ENCODE measurements at regions not wholly inside any gene's neighbourhood (a gene's known extent, or its start where the extent isn't known, plus 50 kb on each side); places are given as distances from the start of the nearest gene placed in this dataset.

- Histone ChIP-seq H3K27ac (no peak overlapping the region), H3K4me1 (ENCODE audit: insufficient read depth) (no peaks in the 10 kb centered on the region), H3K27me3 (no peaks in the 10 kb centered on the region), H3K4me3 (no peak overlapping the region), H3K9me3 (no peaks in the 10 kb centered on the region), H3K36me3 (no peaks in the 10 kb centered on the region)
- intact Hi-C loops (cut with DNase I), result no loop called here
- no peak for DNase-seq
- WGBS, 3 donors, result 72 to 83% (median 77%) methylated on average over 2 of the region's 2 CpGs
- TF ChIP-seq CTCF (IDR thresholded peaks at IDR 0.05) (no peak), POLR2A (IDR thresholded peaks at IDR 0.05) (no peak), EP300 (IDR thresholded peaks at IDR 0.05) (no peak)
Observed at GRCh38 chr16:48881272-48881671, 271.3 kb upstream of the N4BP1 start.

GRCh38 chr16:48879223-48880122, 269.5 kb upstream of the N4BP1 start:
- Histone ChIP-seq H3K9me3 (no peaks in the 10 kb centered on the region), H3K27ac (no peak overlapping the region), H3K4me3 (no peak overlapping the region), H3K36me3 (no peaks in the 10 kb centered on the region), H3K27me3 (no peaks in the 10 kb centered on the region), H3K4me1 (ENCODE audit: insufficient read depth) (no peaks in the 10 kb centered on the region)
- TF ChIP-seq POLR2A (IDR thresholded peaks at IDR 0.05) (no peak), CTCF (IDR thresholded peaks at IDR 0.05) (no peak), EP300 (IDR thresholded peaks at IDR 0.05) (no peak)
- DNase-seq, result no peak
- intact Hi-C loops (cut with DNase I), result loop anchor here in 1 of 4 donors (10.0 kb wide), 1 partner anchor 65 kb away; no protein-coding TSS in a partner anchor
- WGBS, 3 donors, result 23 to 30% (median 24%) methylated on average over 14 of the region's 14 CpGs

- Histone ChIP-seq H3K9me3 (no peaks in the 10 kb centered on the region), H3K4me3 (no peak overlapping the region), H3K27ac (no peak overlapping the region), H3K36me3 (no peaks in the 10 kb centered on the region), H3K4me1 (ENCODE audit: insufficient read depth) (no peaks in the 10 kb centered on the region), H3K27me3 (no peaks in the 10 kb centered on the region)
- intact Hi-C loops (cut with DNase I), result loop anchor here in 1 of 4 donors (10.0 kb wide), 1 partner anchor 63 kb away; no protein-coding TSS in a partner anchor
- WGBS, 3 donors, result 90 to 97% (median 91%) methylated on average over 3 of the region's 3 CpGs
- DNase-seq, result no peak
- TF ChIP-seq CTCF (IDR thresholded peaks at IDR 0.05) (no peak), POLR2A (IDR thresholded peaks at IDR 0.05) (no peak), EP300 (IDR thresholded peaks at IDR 0.05) (no peak)
Observed at GRCh38 chr16:48877946-48878345, 268.0 kb upstream of the N4BP1 start.

- Histone ChIP-seq H3K27me3 (no peaks in the 10 kb centered on the region), H3K9me3 (no peaks in the 10 kb centered on the region), H3K36me3 (no peaks in the 10 kb centered on the region), H3K4me1 (ENCODE audit: insufficient read depth) (no peaks in the 10 kb centered on the region), H3K27ac (no peak overlapping the region), H3K4me3 (no peak overlapping the region)
- WGBS, 3 donors, result 66 to 79% (median 68%) methylated on average over 2 of the region's 2 CpGs
- intact Hi-C loops (cut with DNase I), result loop anchor here in 1 of 4 donors (10.0 kb wide), 1 partner anchor 55 kb away; no protein-coding TSS in a partner anchor
- no peak for TF ChIP-seq POLR2A (IDR thresholded peaks at IDR 0.05)
- TF ChIP-seq EP300 (IDR thresholded peaks at IDR 0.05), result no peak
- no peak for TF ChIP-seq CTCF (IDR thresholded peaks at IDR 0.05)
- no peak for DNase-seq
Observed at GRCh38 chr16:48870141-48870540, 260.2 kb upstream of the N4BP1 start.

All from ovary (tissue), 7 donors.